HCT116 (cell line): ENCODE measurements at regions not wholly inside any gene's neighbourhood (a gene's known extent, or its start where the extent isn't known, plus 50 kb on each side); places are given as distances from the start of the nearest gene placed in this dataset.

Experiments
- ATAC-seq: fragments of 200-7000 bp; cut with Tn5 transposase; 2 replicates; pipeline ENCODE4 v1.9.1; 2020; ENCODE audit warnings: mild to moderate bottlenecking, moderate library complexity
- BruUV-seq: library from RNA; stranded (reverse); fragments of 400-500 nt; replicated peaks from 2 replicates; lab custom pipeline; 2021; lab: Mats Ljungman, UMichigan
- CTCF ChIA-PET: fragments of 300-600 bp; sonication (Branson Sonifier 250); formaldehyde crosslinking; loops from one replicate; lab custom pipeline; 2021; ENCODE audit warnings: antibody characterized with exemption; lab: Charles Lee
- POLR2A ChIA-PET: fragments of 300-600, 350-600 bp; sonication (Branson Sonifier 250); formaldehyde crosslinking; loops from one replicate; lab custom pipeline; 2021; ENCODE audit warnings: antibody characterized with exemption; lab: Charles Lee
- RAD21 ChIA-PET, 2 experiments: fragments of 300-600 bp; sonication (Branson Sonifier 250); formaldehyde crosslinking; loops; one replicate each; lab custom pipeline; 2023; ENCODE audit warnings: low total read pairs in 2 of 2; ENCODE audit not compliant: uncharacterized antibody in 2 of 2, unreplicated experiment in 2 of 2, low non-redundant PET in 1 of 2; lab: Charles Lee
- DNase-seq: peaks from one replicate; pipeline ENCODE4 v3.0.0-alpha.2; 2010; ENCODE audit warnings: low read depth, low spot score
- H2AFZ ChIP-seq: fragments of 200-600 bp; shearing (Covaris generic), sonication (generic); 2 replicates; pipeline ENCODE4 v1.6.1; 2017; ENCODE audit warnings: low read depth, mixed run types, mixed read lengths, antibody characterized with exemption, low read length; ENCODE audit not compliant: poor library complexity, severe bottlenecking
- H3K27ac ChIP-seq: 2 replicates; pipeline ENCODE4 v1.5.1; 2012; ENCODE audit warnings: low read depth, low read length
- H3K27me3 ChIP-seq: fragments of 200-600 bp; sonication (generic); 2 replicates; pipeline ENCODE4 v1.6.1; 2016; ENCODE audit warnings: mixed run types, low read length, mixed read lengths; ENCODE audit not compliant: insufficient read depth
- H3K36me3 ChIP-seq, 2 experiments: fragments of 200-500 bp in 1 of 2; fragments of 200-600 bp in 1 of 2; sonication (Bioruptor generic) in 1 of 2; sonication (generic) in 1 of 2; 2 replicates each; pipeline versions ENCODE4 v1.5.1 to v1.6.1; 2014 to 2016; ENCODE audit warnings: low read length in 2 of 2, inconsistent platforms in 1 of 2, mixed read lengths in 1 of 2, mixed run types in 1 of 2; ENCODE audit not compliant: insufficient read depth in 2 of 2, control insufficient read depth in 1 of 2
- H3K4me1 ChIP-seq, 2 experiments: fragments of 200-600 bp in 1 of 2; sonication (generic) in 1 of 2; 2 replicates each; pipeline versions ENCODE4 v1.5.1 to v1.6.1; 2012 to 2017; ENCODE audit warnings: low read length in 2 of 2, inconsistent platforms in 1 of 2, mild to moderate bottlenecking in 1 of 2, mixed read lengths in 1 of 2, mixed run types in 1 of 2, moderate library complexity in 1 of 2; ENCODE audit not compliant: insufficient read depth in 2 of 2, control insufficient read depth in 1 of 2
- H3K4me2 ChIP-seq: fragments of 200-600 bp; sonication (generic); 2 replicates; pipeline ENCODE4 v1.6.1; 2017; ENCODE audit warnings: mixed run types, low read length, mixed read lengths
- H3K4me3 ChIP-seq, 2 experiments: fragments of 200-600 bp in 1 of 2; sonication (generic) in 1 of 2; replicated peaks in 1 of 2; 2 replicates each; pipeline ENCODE4 v1.5.1; 2011 to 2016; ENCODE audit warnings: low read length in 2 of 2, control low read depth in 1 of 2, low read depth in 1 of 2, mild to moderate bottlenecking in 1 of 2, mixed read lengths in 1 of 2, mixed run types in 1 of 2
- H3K79me2 ChIP-seq: fragments of 200-600 bp; sonication (generic); 2 replicates; pipeline ENCODE4 v1.6.1; 2017; ENCODE audit warnings: mild to moderate bottlenecking, mixed run types, low read length, moderate library complexity, mixed read lengths; ENCODE audit not compliant: insufficient read depth
- H3K9ac ChIP-seq: fragments of 200-600 bp; sonication (generic); 2 replicates; pipeline ENCODE4 v1.6.1; 2016; ENCODE audit warnings: low read length, mixed read lengths
- H3K9me2 ChIP-seq: fragments of 200-600 bp; sonication (generic), shearing (Covaris generic); 2 replicates; pipeline ENCODE4 v1.6.1; 2017; ENCODE audit warnings: mixed run types, mild to moderate bottlenecking, moderate library complexity; ENCODE audit not compliant: insufficient read depth
- H3K9me3 ChIP-seq, 2 experiments: fragments of 200-500 bp in 1 of 2; fragments of 200-600 bp in 1 of 2; sonication (Bioruptor generic) in 1 of 2; sonication (generic) in 1 of 2; 2 replicates each; pipeline ENCODE4 v1.6.1; 2014 to 2017; ENCODE audit warnings: low read length in 2 of 2, mixed read lengths in 2 of 2, inconsistent platforms in 1 of 2, low read depth in 1 of 2, mild to moderate bottlenecking in 1 of 2, mixed run types in 1 of 2, moderate library complexity in 1 of 2; ENCODE audit not compliant: control insufficient read depth in 1 of 2, insufficient read depth in 1 of 2
- H4K20me1 ChIP-seq: fragments of 200-600 bp; sonication (generic), shearing (Covaris generic); 2 replicates; pipeline ENCODE4 v1.6.1; 2017; ENCODE audit warnings: mixed run types, mild to moderate bottlenecking, moderate library complexity; ENCODE audit not compliant: insufficient read depth
- EGR1 ChIP-seq: IDR thresholded peaks from 2 replicates; pipeline ENCODE4 v1.6.1; 2012; ENCODE audit warnings: low read depth
- ELF1 ChIP-seq: IDR thresholded peaks from 2 replicates; pipeline ENCODE4 v1.6.1; 2012; ENCODE audit warnings: low read depth, borderline replicate concordance
- EZH2 ChIP-seq: fragments of 200-600 bp; sonication (generic); IDR thresholded peaks from 2 replicates; pipeline ENCODE4 v1.6.1; 2017; ENCODE audit warnings: antibody characterized with exemption, mixed run types
- FOSL1 ChIP-seq: IDR thresholded peaks from 2 replicates; pipeline ENCODE4 v1.6.1; 2012; ENCODE audit warnings: low read depth
- POLR2A ChIP-seq: IDR thresholded peaks from 2 replicates; pipeline ENCODE4 v1.7.0; 2011; ENCODE audit warnings: borderline replicate concordance; ENCODE audit not compliant: insufficient read depth, insufficient read length; ENCODE audit errors: extremely low read depth
- POLR2AphosphoS5 ChIP-seq: IDR thresholded peaks from 2 replicates; pipeline ENCODE4 v1.6.1; 2011; ENCODE audit warnings: mild to moderate bottlenecking, low read depth, low read length, moderate library complexity
- RAD21 ChIP-seq: IDR thresholded peaks from 2 replicates; pipeline ENCODE4 v1.6.1; 2012; ENCODE audit warnings: low read depth, mild to moderate bottlenecking
- SIN3A ChIP-seq: IDR thresholded peaks from 2 replicates; pipeline ENCODE4 v1.6.1; 2012; ENCODE audit warnings: low read depth
- SP1 ChIP-seq: IDR thresholded peaks from 2 replicates; pipeline ENCODE4 v1.6.1; 2012; ENCODE audit warnings: low read depth
- SRF ChIP-seq: IDR thresholded peaks from 2 replicates; pipeline ENCODE4 v1.6.1; 2012; ENCODE audit warnings: low read depth
- intact Hi-C: fragments of 100-400 bp; cut with micrococcal nuclease; formaldehyde crosslinking; loops from 2 replicates; pipeline ENCODE4 v1.10.0; 2022
- TF ChIP-seq, protein P1 (sequence below): IDR thresholded peaks from 2 replicates; pipeline ENCODE4 v1.6.1; 2011; ENCODE audit warnings: mild to moderate bottlenecking, low read length, moderate library complexity; ENCODE audit not compliant: insufficient replicate concordance; ENCODE audit errors: extremely low read depth
- TF ChIP-seq, protein P2 (sequence below): IDR thresholded peaks from 2 replicates; pipeline ENCODE4 v1.6.1; 2012
- TF ChIP-seq, protein P3 (sequence below): IDR thresholded peaks from 2 replicates; pipeline ENCODE4 v1.6.1; 2012; ENCODE audit warnings: low read depth

DNA sequence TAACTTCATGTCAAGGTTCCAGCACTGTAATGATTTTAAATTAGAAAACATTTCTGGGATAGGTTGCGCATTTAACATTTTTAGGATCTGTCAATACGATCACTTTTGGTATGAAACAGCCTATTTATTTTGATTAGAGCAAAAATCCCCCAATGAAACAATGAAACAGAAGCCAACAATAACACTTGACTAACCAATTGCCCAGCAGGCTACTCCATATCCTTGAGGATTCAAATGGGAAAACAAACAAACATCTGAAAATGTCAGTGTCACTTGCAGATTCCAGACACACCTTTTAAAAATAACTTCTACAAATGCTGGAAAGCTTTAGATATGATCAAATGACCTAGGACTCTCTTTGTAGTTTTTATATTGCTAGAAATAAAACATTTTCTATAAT, 1412.5 kb upstream of the PRR20A start:
- intact Hi-C loops, result no loop called here
- DNase-seq, result no peak
- no peaks in the 10 kb centered on the region for H3K9me2 ChIP-seq
- TF ChIP-seq EZH2, result no peak
- no peak for TF ChIP-seq RAD21
- TF ChIP-seq POLR2A, result no peak
- TF ChIP-seq SIN3A, result no peak
- TF ChIP-seq SP1, result no peak
- TF ChIP-seq, all 23 proteins: peak for 0
- H3K27ac ChIP-seq, result no peak overlapping the region
- no peaks in the 10 kb centered on the region for H3K36me3 ChIP-seq
- no peak overlapping the region for H2AFZ ChIP-seq
- ATAC-seq, result no peak
- ChIA-PET RAD21 (no interaction called here), CTCF (no interaction called here), POLR2A (no interaction called here)
- H3K4me3 ChIP-seq, result no peak overlapping the region
- H3K79me2 ChIP-seq, result no peaks in the 10 kb centered on the region
- no peaks in the 10 kb centered on the region for H3K27me3 ChIP-seq
- no peaks in the 10 kb centered on the region for H3K4me1 ChIP-seq
- no peaks in the 10 kb centered on the region; the same call in 1 of the 2 replicates for H4K20me1 ChIP-seq
- peaks cover 7 to 20% of the 10 kb centered on the region in 2 experiments; a peak in 2 of 4 replicates for H3K9me3 ChIP-seq
- H3K4me2 ChIP-seq, result no peak overlapping the region
- H3K9ac ChIP-seq, result no peak overlapping the region
- no TSS peak for BruUV-seq

GRCh38 chr13:55745828-55746227, 1394.9 kb upstream of the PRR20A start:
- Histone ChIP-seq H3K79me2 (no peaks in the 10 kb centered on the region), H3K36me3 (no peaks in the 10 kb centered on the region), H4K20me1 (no peaks in the 10 kb centered on the region; the same call in 1 of the 2 replicates), H3K27me3 (no peaks in the 10 kb centered on the region), H3K4me3 (no peak overlapping the region), H3K9ac (no peak overlapping the region), H3K9me3 (peaks cover 5 to 34% of the 10 kb centered on the region in 2 experiments; a peak in 2 of 4 replicates), H2AFZ (no peak overlapping the region), H3K27ac (no peak overlapping the region), H3K4me2 (no peak overlapping the region), H3K9me2 (no peaks in the 10 kb centered on the region), H3K4me1 (no peaks in the 10 kb centered on the region)
- no peak for ATAC-seq
- ChIA-PET POLR2A (no interaction called here), CTCF (no interaction called here), RAD21 (no interaction called here)
- intact Hi-C loops, result no loop called here
- DNase-seq, result no peak
- TF ChIP-seq, protein P1, sequence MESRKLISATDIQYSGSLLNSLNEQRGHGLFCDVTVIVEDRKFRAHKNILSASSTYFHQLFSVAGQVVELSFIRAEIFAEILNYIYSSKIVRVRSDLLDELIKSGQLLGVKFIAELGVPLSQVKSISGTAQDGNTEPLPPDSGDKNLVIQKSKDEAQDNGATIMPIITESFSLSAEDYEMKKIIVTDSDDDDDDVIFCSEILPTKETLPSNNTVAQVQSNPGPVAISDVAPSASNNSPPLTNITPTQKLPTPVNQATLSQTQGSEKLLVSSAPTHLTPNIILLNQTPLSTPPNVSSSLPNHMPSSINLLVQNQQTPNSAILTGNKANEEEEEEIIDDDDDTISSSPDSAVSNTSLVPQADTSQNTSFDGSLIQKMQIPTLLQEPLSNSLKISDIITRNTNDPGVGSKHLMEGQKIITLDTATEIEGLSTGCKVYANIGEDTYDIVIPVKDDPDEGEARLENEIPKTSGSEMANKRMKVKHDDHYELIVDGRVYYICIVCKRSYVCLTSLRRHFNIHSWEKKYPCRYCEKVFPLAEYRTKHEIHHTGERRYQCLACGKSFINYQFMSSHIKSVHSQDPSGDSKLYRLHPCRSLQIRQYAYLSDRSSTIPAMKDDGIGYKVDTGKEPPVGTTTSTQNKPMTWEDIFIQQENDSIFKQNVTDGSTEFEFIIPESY, result no peak
- TF ChIP-seq RAD21 (no peak), EGR1 (no peak), SRF (no peak), FOSL1 (no peak), ELF1 (no peak), POLR2AphosphoS5 (no peak), SIN3A (no peak)
- TF ChIP-seq, protein P2, sequence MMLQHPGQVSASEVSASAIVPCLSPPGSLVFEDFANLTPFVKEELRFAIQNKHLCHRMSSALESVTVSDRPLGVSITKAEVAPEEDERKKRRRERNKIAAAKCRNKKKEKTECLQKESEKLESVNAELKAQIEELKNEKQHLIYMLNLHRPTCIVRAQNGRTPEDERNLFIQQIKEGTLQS, result no peak
- TF ChIP-seq, protein P3, sequence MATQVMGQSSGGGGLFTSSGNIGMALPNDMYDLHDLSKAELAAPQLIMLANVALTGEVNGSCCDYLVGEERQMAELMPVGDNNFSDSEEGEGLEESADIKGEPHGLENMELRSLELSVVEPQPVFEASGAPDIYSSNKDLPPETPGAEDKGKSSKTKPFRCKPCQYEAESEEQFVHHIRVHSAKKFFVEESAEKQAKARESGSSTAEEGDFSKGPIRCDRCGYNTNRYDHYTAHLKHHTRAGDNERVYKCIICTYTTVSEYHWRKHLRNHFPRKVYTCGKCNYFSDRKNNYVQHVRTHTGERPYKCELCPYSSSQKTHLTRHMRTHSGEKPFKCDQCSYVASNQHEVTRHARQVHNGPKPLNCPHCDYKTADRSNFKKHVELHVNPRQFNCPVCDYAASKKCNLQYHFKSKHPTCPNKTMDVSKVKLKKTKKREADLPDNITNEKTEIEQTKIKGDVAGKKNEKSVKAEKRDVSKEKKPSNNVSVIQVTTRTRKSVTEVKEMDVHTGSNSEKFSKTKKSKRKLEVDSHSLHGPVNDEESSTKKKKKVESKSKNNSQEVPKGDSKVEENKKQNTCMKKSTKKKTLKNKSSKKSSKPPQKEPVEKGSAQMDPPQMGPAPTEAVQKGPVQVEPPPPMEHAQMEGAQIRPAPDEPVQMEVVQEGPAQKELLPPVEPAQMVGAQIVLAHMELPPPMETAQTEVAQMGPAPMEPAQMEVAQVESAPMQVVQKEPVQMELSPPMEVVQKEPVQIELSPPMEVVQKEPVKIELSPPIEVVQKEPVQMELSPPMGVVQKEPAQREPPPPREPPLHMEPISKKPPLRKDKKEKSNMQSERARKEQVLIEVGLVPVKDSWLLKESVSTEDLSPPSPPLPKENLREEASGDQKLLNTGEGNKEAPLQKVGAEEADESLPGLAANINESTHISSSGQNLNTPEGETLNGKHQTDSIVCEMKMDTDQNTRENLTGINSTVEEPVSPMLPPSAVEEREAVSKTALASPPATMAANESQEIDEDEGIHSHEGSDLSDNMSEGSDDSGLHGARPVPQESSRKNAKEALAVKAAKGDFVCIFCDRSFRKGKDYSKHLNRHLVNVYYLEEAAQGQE, result no peak
- BruUV-seq, result no TSS peak
